GM18498 (cell line): ENCODE measurements at regions not wholly inside any gene's neighbourhood (a gene's known extent, or its start where the extent isn't known, plus 50 kb on each side); places are given as distances from the start of the nearest gene placed in this dataset.
"Not testable (repeated sequence)": the region's sequence is repeated elsewhere in the genome, so short reads cannot be mapped to it uniquely, and the experiment has no call there.

ENCODE experiments used
- ATAC-seq: cut with Tn5 transposase; IDR thresholded peaks from one replicate; pipeline ENCODE4 v1.9.1; 2021; ENCODE audit warnings: mild to moderate bottlenecking, moderate library complexity; ENCODE audit not compliant: unreplicated experiment

- ATAC-seq: no peak
These were observed 611.3 kb downstream of the ETNK1 start for GRCh38 chr12:23236066-23236780.

DNA sequence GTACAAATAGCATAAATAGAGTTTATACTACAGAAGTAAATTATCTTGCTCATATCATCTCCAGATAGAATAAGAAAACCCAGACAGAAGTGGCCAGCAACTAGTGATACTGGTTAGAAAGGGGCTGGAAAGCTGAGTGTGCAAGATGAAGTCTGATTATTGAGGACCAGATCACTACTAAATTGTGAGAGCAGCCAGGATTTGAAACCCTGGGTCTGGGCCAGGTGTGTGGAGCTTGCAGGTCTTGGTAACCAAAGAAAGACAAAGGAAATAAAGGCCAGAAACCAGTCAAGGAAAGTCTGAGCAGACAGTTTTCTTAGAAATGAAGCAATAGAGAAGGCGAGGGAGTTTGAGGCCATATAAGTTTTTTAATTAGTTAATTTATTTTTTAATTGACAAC lies 611.8 kb downstream of the ETNK1 start:
- ATAC-seq: no peak

DNA sequence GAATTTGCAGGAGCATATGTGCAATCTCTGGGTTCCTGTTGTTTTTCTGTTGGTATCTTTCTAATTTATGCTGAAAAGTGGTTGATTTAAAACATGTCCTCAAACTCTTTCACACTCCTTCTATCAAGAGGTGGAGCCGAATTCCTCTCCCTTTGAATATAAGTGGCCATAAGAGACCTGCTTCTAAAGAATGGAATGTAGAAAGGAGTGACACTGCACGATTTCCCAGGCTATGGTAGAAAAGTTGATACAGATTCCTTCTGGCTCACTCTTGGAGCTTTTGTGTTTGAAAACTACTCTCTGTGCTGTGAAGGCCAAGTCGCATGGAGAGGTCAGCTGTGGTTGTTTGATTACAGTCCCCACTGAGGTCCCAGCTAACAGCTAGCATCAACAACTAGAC lies 613.2 kb downstream of the ETNK1 start:
- no peak for ATAC-seq

DNA sequence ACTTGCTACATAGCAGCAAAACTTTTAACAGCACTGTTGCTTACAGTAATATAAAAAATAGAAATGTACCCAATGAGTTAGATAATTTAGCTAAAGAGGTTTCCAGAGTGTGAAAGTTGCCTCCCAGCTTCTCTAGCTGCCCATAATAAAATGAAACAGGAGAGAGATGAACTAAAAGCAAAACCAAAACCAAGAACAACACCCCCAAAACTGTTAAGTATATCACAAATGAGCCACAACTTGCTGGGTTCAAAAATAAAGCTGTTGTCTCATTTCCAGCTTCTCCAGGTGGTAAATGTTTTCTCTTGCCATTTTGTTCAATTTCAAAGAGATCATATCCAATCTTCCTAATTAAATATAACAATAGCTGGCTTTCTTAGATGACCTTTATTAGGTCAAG lies 614.0 kb downstream of the ETNK1 start:
- no peak for ATAC-seq

DNA sequence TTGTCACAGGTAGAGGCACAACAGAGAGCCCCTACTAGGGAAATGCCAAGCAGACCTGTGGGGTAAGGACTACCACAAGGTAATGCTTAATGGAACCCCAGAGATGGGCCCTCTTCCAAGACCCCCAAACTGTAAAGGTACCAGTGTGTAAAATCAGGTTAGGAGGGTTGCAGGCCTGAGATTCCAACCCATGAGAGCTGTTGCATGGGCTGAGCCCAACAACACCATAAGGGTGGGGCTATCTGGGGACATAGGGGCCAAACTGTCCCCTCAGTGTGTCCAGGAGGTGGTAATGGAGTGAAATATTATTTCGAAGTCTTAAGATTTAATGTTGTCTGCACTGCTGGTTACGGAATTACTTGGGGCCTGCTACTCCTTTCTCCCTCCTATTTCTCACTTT lies 620.2 kb downstream of the ETNK1 start:
- no peak for ATAC-seq

DNA sequence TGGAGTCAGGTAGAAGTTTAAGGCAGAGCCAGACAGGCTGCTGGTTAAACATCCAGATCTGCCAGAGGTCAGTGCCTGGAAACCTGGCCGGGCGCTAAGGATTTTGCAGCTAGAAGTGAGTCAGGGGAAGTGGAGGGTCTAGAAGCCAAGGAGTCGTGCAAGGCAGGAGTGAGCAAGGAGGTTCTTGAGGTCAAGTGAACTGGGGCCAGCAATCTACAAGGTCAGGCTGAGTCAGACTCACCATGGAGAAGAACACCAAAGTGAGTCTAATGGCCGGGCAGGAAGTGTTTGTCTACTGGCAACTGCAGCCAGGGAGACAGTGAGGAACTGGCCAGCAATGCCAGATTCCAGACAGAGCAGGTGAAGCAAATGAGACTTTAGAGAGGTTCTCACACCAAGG lies 628.2 kb downstream of the ETNK1 start:
- ATAC-seq: no peak

- not testable (repeated sequence) for ATAC-seq
These were observed 628.9 kb downstream of the ETNK1 start for GRCh38 chr12:23253910-23254309.

DNA sequence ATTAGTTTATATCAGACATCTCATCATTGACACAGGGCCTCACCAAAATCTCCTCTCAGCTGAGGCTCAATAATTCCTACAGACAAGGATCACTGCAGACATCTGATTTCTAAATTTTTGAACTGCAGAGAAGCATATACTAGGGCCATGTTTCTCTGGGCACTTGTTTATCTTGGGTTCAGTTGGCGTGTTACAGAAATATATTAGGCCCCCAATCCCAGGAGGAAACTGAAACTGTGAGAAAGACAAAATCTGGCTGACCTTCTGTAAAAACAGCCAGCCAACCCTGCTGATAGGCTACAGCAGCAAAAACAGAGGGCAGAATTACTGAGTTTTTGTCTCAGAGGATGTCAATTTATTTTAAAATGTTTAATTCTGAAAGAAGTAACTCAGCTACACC lies 634.6 kb downstream of the ETNK1 start:
- ATAC-seq: no peak

DNA sequence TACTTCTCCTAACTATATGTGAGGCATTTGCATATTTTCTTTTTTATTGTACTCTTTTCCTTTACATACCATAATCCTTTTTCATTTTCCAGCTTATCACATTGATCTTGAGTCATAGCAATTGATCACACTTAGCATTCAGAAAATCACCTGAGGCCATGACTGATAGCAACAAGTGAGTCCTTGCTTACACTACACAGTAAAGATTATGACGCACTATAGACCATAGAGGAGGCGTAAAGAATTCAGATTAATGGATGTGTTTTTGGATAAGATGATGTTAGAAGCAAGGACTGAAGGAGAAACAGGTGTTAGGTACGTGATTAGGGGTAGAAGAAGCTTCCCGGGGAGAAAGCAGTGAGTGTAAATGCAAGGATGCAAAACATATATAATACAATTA lies 637.7 kb downstream of the ETNK1 start:
- ATAC-seq: no peak

- ATAC-seq: no peak
These were observed 652.9 kb downstream of the ETNK1 start for GRCh38 chr12:23277831-23278230.

DNA sequence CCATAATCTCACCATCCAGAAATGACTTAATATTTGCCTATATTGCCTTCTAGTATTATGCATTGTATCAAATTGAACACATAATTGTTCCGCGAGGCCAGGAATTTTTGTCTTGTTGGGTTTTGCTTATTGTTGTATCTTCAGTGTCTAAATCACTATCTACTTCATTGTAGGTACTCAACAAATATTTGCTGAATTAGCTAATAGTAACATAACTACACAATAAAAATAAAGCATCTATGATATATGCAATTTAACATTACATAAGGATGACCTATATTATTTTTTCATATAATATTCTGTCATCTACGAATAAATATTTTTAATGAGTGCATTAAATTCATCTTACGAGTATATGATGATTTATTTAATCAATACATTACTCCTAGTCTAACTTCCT lies 656.3 kb downstream of the ETNK1 start:
- no peak for ATAC-seq

- ATAC-seq: no peak
These were observed 657.7 kb downstream of the ETNK1 start for GRCh38 chr12:23282701-23283100.

- ATAC-seq: not testable (repeated sequence)
These were observed 661.0 kb downstream of the ETNK1 start for GRCh38 chr12:23285764-23286530.

DNA sequence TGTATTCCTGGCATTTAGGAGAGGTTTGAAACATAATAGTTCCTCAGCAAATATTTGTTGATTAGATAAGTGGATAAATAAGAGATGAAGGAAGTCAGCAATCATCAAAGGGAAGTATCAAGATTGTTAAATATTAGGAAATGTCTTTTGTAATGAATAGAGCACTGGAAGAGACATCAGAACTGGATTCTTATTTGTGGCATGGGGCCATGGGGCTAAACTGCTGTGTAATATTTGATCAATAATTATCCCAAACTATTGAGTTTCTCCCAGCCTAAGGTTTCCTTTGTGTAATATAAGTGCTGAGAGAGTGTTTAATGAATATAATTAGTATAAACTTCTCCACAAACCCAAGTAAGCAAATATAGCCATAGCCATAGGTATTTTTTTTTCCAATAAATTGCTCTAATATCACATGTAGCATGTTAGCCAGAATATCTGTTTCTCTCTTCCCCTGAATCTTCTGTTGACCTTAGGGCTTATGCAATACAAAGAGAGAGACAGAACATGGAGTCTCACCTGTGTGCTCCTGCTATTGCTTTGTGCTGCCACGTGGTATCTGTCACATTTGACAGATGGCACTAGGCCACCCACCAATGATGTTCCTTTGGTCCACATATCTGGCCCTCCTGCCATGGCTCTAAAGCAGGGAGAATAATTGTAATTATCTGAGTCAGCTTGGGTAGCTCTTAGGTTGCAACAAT lies 658.7 kb downstream of the SOX5 start:
- no peak for ATAC-seq

- no peak for ATAC-seq
These were observed 646.2 kb downstream of the SOX5 start for GRCh38 chr12:23303220-23303619.

DNA sequence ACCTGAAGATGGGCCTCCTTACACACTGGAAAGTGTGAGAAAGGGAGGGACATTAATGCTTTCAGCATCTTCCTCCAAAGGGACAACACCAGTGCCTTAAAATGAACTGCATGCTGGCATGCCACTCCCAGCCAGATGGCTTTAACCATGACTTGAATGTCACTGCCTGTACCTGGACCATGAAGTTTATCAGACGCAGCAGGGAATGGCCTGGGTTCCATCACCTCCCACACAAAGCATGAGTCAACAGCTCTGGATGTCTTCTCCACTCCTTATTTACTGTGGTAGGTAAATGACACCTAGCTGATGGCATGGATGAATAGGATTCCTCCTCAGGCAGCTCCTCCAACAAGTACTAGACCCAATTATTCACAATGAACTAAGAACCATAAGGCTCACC lies 645.6 kb downstream of the SOX5 start:
- ATAC-seq: no peak

GRCh38 chr12:23333938-23334337 lies 615.5 kb downstream of the SOX5 start:
- ATAC-seq: no peak

- no peak for ATAC-seq
These were observed 613.9 kb downstream of the SOX5 start for GRCh38 chr12:23335593-23335992.

DNA sequence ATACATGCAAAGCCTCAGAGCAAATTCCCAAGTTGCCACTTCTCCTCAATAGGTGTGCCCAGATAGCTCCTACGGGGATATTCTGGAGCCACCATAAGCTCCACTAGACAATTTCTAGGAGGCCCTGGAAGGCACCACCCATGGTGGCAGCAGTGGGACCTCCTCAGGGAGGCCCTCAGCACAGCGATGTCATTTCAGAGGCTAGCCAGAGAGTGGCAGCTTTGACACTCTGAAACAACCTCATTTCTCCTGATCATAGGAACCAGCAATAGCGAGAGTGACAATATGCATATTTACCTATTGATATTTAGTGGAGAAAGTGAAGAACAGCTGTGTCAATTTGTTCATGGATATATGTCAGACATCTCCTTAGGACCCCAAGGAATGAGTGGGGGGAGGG lies 612.3 kb downstream of the SOX5 start:
- no peak for ATAC-seq

- ATAC-seq: no peak
These were observed 609.1 kb downstream of the SOX5 start for GRCh38 chr12:23340351-23340750.

- ATAC-seq: no peak
These were observed 607.1 kb downstream of the SOX5 start for GRCh38 chr12:23342407-23342806.

DNA sequence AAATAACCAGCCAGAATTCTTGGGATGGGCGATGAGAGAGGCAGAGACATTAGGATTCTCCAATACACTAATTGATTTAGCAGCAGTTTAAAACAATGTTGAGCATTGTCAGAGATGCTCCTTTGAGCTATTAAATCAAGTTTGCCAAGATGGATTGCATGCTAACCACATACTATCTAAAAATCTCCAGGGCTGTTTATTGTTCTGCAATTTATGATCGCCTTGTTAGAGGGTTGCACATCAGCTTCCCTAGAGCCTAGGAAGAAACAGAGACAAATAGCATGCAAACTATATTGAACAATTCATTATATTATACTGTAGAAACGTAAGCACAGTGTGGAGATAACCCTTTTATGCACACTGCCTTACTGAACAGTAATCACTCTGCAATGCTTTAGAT lies 599.9 kb downstream of the SOX5 start:
- ATAC-seq: no peak
